NB4 (cell line): ENCODE measurements at regions not wholly inside any gene's neighbourhood (a gene's known extent, or its start where the extent isn't known, plus 50 kb on each side); places are given as distances from the start of the nearest gene placed in this dataset.

Experiments
- POLR2A ChIP-seq: IDR thresholded peaks from 2 replicates; pipeline ENCODE4 v1.6.1; 2011; ENCODE audit warnings: mild to moderate bottlenecking; ENCODE audit not compliant: insufficient read length; ENCODE audit errors: extremely low read depth
- TF ChIP-seq, protein P1 (sequence below): IDR thresholded peaks from 2 replicates; pipeline ENCODE4 v1.6.1; 2011; ENCODE audit warnings: low read depth, low read length

GRCh38 chr5:171525085-171525484 lies 105.6 kb downstream of the FGF18 start:
- TF ChIP-seq POLR2A: no peak
- TF ChIP-seq, protein P1, sequence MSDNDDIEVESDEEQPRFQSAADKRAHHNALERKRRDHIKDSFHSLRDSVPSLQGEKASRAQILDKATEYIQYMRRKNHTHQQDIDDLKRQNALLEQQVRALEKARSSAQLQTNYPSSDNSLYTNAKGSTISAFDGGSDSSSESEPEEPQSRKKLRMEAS: no peak
